ENCODE measurements at regions not wholly inside any gene's neighbourhood (a gene's known extent, or its start where the extent isn't known, plus 50 kb on each side); places are given as distances from the start of the nearest gene placed in this dataset.

DNA sequence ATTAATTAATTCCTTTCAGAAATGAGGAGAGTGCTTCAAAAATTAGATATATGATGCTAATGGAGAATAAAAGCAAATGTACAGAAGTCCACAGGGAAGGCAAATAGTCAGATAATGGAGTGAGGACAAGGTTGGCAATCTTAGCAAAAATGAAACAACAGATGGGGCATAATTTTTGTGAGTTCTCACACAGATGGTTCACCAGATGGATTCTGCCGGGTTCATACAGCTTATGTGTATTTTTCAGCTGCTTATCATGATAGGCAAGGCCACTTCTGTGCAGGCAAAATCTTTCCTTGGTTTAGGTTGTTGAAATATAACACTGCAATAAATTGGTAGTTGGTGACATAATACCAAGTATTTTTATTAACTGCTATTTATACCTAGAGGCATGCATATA, 1539.0 kb upstream of the IGFBP7 start:
- DNase-seq (ENCODE audit: low spot score) (no peak), ATAC-seq (ENCODE audit: insufficient number of reproducible peaks, low FRiP score, low read depth) (no peak)
- Histone ChIP-seq H3K27me3 (replicated peaks; ENCODE audit: insufficient read depth) (no peaks in the 10 kb centered on the region), H3K36me3 (no peaks in the 10 kb centered on the region), H3K27ac (no peak overlapping the region), H3K4me3 (no peak overlapping the region), H3K9me3 (no peaks in the 10 kb centered on the region), H3K4me1 (ENCODE audit: control insufficient read depth in 1 of 2, low read depth in 2 of 2) (no peaks in the 10 kb centered on the region)
- TF ChIP-seq, protein P1, sequence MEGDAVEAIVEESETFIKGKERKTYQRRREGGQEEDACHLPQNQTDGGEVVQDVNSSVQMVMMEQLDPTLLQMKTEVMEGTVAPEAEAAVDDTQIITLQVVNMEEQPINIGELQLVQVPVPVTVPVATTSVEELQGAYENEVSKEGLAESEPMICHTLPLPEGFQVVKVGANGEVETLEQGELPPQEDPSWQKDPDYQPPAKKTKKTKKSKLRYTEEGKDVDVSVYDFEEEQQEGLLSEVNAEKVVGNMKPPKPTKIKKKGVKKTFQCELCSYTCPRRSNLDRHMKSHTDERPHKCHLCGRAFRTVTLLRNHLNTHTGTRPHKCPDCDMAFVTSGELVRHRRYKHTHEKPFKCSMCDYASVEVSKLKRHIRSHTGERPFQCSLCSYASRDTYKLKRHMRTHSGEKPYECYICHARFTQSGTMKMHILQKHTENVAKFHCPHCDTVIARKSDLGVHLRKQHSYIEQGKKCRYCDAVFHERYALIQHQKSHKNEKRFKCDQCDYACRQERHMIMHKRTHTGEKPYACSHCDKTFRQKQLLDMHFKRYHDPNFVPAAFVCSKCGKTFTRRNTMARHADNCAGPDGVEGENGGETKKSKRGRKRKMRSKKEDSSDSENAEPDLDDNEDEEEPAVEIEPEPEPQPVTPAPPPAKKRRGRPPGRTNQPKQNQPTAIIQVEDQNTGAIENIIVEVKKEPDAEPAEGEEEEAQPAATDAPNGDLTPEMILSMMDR (IDR thresholded peaks at IDR 0.05), result no peak

DNA sequence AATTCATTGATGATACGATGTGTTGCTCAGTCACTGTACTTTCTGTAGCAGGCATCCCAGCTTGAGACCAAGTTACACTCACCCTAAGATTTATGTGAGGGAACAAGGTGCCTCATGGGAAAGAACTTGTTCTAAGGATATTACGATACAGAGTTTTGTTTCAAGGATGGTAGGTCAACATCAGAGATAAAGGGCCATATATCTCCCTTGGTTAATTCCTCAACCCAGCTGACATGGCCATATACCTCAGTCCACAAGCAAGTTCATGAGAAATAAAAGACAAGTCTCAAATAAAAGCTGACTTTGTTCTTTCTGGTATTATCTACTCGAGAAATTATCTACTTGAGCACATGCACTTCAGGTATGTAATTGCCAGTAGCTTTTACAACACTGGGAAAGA, 1535.9 kb upstream of the IGFBP7 start:
- H3K9me3 ChIP-seq, result no peaks in the 10 kb centered on the region
- TF ChIP-seq, protein P1 (IDR thresholded peaks at IDR 0.05), result no peak
- H3K27ac ChIP-seq, result no peak overlapping the region
- H3K36me3 ChIP-seq, result no peaks in the 10 kb centered on the region
- H3K4me3 ChIP-seq, result no peak overlapping the region
- ATAC-seq (ENCODE audit: insufficient number of reproducible peaks, low FRiP score, low read depth), result no peak
- no peaks in the 10 kb centered on the region for H3K4me1 ChIP-seq (ENCODE audit: control insufficient read depth in 1 of 2, low read depth in 2 of 2)
- DNase-seq (ENCODE audit: low spot score), result no peak
- no peaks in the 10 kb centered on the region for H3K27me3 ChIP-seq (replicated peaks; ENCODE audit: insufficient read depth)

DNA sequence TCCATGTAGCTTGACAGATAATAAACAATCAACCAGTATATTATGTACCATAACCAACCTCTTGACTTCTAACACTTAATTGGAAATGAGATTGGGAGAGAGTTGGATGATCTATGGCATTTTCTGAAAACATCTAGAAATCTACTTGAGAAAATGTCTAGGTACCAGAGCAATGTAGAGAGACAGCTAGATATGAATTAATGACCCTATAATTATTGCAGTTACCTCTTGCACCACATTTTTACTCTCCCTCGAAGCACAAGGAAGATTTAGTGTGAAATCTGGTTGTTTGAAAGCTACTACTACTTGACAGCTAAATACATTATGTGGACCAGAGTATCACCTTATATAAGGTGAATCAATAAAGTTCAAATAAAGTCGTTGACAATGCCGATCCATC, 1534.4 kb upstream of the IGFBP7 start:
- Histone ChIP-seq H3K9me3 (no peaks in the 10 kb centered on the region), H3K4me3 (no peak overlapping the region), H3K27me3 (replicated peaks; ENCODE audit: insufficient read depth) (no peaks in the 10 kb centered on the region), H3K4me1 (ENCODE audit: control insufficient read depth in 1 of 2, low read depth in 2 of 2) (no peaks in the 10 kb centered on the region), H3K36me3 (no peaks in the 10 kb centered on the region), H3K27ac (no peak overlapping the region)
- DNase-seq (ENCODE audit: low spot score) (no peak), ATAC-seq (ENCODE audit: insufficient number of reproducible peaks, low FRiP score, low read depth) (no peak)
- TF ChIP-seq, protein P1 (IDR thresholded peaks at IDR 0.05), result no peak

DNA sequence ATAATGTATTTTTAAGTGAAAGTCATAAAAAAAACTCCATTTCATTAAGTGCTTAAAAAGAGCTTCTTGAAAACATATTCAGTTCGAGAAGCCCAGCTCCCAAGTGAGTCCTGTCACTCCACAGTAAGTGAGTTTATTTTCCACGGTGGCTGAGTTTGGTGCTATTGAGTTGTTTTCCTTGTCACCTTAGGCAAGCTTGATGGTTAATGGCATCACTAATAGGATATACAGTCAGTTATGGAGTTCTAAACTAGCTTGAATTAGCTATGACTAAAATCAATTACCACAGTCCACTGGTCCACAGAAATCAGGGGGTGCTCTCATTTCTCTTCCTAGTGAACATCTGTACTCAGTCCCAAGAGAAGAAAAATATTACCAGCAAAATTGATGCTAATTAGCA, 1526.2 kb upstream of the IGFBP7 start:
- DNase-seq (ENCODE audit: low spot score) (no peak), ATAC-seq (ENCODE audit: insufficient number of reproducible peaks, low FRiP score, low read depth) (no peak)
- H3K4me3 ChIP-seq, result no peak overlapping the region
- no peaks in the 10 kb centered on the region for H3K9me3 ChIP-seq
- H3K27me3 ChIP-seq (replicated peaks; ENCODE audit: insufficient read depth), result no peaks in the 10 kb centered on the region
- no peaks in the 10 kb centered on the region for H3K4me1 ChIP-seq (ENCODE audit: control insufficient read depth in 1 of 2, low read depth in 2 of 2)
- TF ChIP-seq, protein P1 (IDR thresholded peaks at IDR 0.05), result no peak
- no peak overlapping the region for H3K27ac ChIP-seq
- no peaks in the 10 kb centered on the region for H3K36me3 ChIP-seq

DNA sequence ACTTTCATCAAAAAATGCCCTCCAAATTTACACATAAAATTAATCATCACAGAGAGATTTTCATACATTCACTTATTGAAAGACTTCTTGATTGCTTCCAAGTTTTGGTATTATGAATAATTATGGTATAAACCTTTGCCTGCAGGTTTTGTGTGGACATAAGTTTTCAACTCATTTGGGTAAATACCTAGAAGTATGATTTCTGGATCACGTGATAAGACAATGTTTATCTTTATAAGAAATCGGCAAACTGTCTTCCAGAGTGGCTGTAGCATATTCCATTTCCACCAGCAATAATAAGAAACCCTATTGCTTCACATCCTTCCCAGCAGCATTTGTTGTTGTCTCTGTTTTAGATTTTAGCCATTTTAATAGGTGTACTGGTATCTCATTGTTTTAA, 1507.0 kb upstream of the IGFBP7 start:
- no peaks in the 10 kb centered on the region for H3K9me3 ChIP-seq
- TF ChIP-seq, protein P1 (IDR thresholded peaks at IDR 0.05), result no peak
- H3K27me3 ChIP-seq (replicated peaks; ENCODE audit: insufficient read depth), result no peaks in the 10 kb centered on the region
- DNase-seq (ENCODE audit: low spot score) (no peak), ATAC-seq (ENCODE audit: insufficient number of reproducible peaks, low FRiP score, low read depth) (no peak)
- no peak overlapping the region for H3K4me3 ChIP-seq
- no peak overlapping the region for H3K27ac ChIP-seq
- no peaks in the 10 kb centered on the region for H3K36me3 ChIP-seq
- no peaks in the 10 kb centered on the region for H3K4me1 ChIP-seq (ENCODE audit: control insufficient read depth in 1 of 2, low read depth in 2 of 2)

Data from thoracic aorta (tissue), 2 donors.